Heart left ventricle (tissue), 13 donors: ENCODE measurements at regions not wholly inside any gene's neighbourhood (a gene's known extent, or its start where the extent isn't known, plus 50 kb on each side); places are given as distances from the start of the nearest gene placed in this dataset.

Experiments
- POLR2A ChIP-seq, 2 donors: fragments of 450-650 bp; IDR thresholded peaks; one replicate each; pipeline ENCODE4 v1.6.1; 2017; ENCODE audit warnings: antibody characterized with exemption in 2 of 2, mild to moderate bottlenecking in 2 of 2, moderate library complexity in 2 of 2
- TF ChIP-seq, protein P1 (sequence below), 12 donors: fragments of 200-600 bp; sonication (generic) in 4 of 12; IDR thresholded peaks; one replicate each; pipeline versions ENCODE4 v1.5.0 to v1.8.0; 2018 to 2022; ENCODE audit warnings: antibody characterized with exemption in 12 of 12, mild to moderate bottlenecking in 5 of 12
- donor health status: ischemic (EF 13 %, LVEDD 7.1; RV severe dilation, severe dysfunction).
- donor health status: DM: no; HTN: yes; CAD: no.
- donor health status: DM: no; HTN: no; CAD: no.
- donor health status: ischemic (EF 25% LVEDD 6.9; RV normal size, moderate dysfunction).
- donor health status: ischemic (EF 25% LVEDD 5.7; RV mildly dilated, moderate dysfunction).
- donor health status: ischemic (EF 35%, LVEDD 5.7; RV mildly dilated, moderate dysfunction).
- donor health status: nonischemic (EF 11% LVEDD 7.7; RV severe dilation, severe dysfunction).
- donor health status: DM: yes; HTN: yes; CAD: no.
- donor health status: PGD.
- donor health status: ischemic (EF 29% LVEDD 5.4; RV normal size, mild dysfunction).
- donor health status: nonischemic (EF 23%, LVEDD 6.1; RV moderate dilation, normal function).

DNA sequence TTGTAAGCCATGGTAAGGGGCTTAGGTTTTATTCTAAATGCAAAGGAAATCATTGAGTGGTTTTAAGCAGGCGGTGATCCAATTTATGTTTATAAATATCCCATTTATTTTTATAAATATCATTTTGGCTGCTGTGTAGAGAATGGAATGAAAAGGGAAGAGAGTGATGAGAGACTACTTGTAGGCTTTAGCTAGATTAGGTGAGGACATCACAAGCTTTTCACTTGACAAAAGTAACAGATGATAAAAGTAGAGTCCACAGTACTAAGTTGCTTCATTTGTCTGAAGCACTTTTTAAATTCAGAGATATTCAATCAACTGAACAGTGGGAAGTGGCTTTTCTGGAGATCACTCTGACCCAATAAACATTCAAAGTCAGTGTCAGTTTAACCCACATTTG is 65.4 kb upstream of the FSHR start:
- TF ChIP-seq, protein P1, sequence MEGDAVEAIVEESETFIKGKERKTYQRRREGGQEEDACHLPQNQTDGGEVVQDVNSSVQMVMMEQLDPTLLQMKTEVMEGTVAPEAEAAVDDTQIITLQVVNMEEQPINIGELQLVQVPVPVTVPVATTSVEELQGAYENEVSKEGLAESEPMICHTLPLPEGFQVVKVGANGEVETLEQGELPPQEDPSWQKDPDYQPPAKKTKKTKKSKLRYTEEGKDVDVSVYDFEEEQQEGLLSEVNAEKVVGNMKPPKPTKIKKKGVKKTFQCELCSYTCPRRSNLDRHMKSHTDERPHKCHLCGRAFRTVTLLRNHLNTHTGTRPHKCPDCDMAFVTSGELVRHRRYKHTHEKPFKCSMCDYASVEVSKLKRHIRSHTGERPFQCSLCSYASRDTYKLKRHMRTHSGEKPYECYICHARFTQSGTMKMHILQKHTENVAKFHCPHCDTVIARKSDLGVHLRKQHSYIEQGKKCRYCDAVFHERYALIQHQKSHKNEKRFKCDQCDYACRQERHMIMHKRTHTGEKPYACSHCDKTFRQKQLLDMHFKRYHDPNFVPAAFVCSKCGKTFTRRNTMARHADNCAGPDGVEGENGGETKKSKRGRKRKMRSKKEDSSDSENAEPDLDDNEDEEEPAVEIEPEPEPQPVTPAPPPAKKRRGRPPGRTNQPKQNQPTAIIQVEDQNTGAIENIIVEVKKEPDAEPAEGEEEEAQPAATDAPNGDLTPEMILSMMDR (IDR thresholded peaks at IDR 0.05): no peak
- no peak for TF ChIP-seq POLR2A (IDR thresholded peaks at IDR 0.05)
